Smooth muscle cell (in vitro differentiated cells): ENCODE measurements at regions not wholly inside any gene's neighbourhood (a gene's known extent, or its start where the extent isn't known, plus 50 kb on each side); places are given as distances from the start of the nearest gene placed in this dataset.
"Not testable (repeated sequence)": the region's sequence is repeated elsewhere in the genome, so short reads cannot be mapped to it uniquely, and the experiment has no call there.

ENCODE experiments used
- DNase-seq: peaks from one replicate; lab custom pipeline; 2025; ENCODE audit not compliant: unreplicated experiment; lab: John Stamatoyannopoulos, UW
- H2AFZ ChIP-seq: fragments of 200-600 bp; sonication (generic); 2 replicates; pipeline ENCODE4 v1.6.0; 2016; ENCODE audit warnings: antibody characterized with exemption, low read depth, mild to moderate bottlenecking
- H3F3A ChIP-seq: fragments of 200-600 bp; sonication (generic); 2 replicates; pipeline ENCODE4 v1.6.0; 2017; ENCODE audit warnings: antibody characterized with exemption, low read depth
- H3K27ac ChIP-seq: fragments of 200-600 bp; sonication (generic); 2 replicates; pipeline ENCODE4 v1.5.1; 2016; ENCODE audit warnings: low read depth, mild to moderate bottlenecking
- H3K27me3 ChIP-seq: fragments of 200-600 bp; sonication (generic); 2 replicates; pipeline ENCODE4 v1.6.1; 2016; ENCODE audit warnings: low read depth, mild to moderate bottlenecking
- H3K36me3 ChIP-seq: fragments of 200-600 bp; sonication (generic); 2 replicates; pipeline ENCODE4 v1.5.1; 2016; ENCODE audit warnings: low read depth
- H3K4me1 ChIP-seq: fragments of 200-600 bp; sonication (generic); 2 replicates; pipeline ENCODE4 v1.5.1; 2016; ENCODE audit warnings: low read depth
- H3K4me2 ChIP-seq: fragments of 200-600 bp; sonication (generic); 2 replicates; pipeline ENCODE4 v1.6.0; 2016; ENCODE audit warnings: mild to moderate bottlenecking
- H3K4me3 ChIP-seq: fragments of 200-600 bp; sonication (generic); 2 replicates; pipeline ENCODE4 v1.5.1; 2016; ENCODE audit warnings: mild to moderate bottlenecking
- H3K79me2 ChIP-seq: fragments of 200-600 bp; sonication (generic); 2 replicates; pipeline ENCODE4 v1.6.0; 2016; ENCODE audit warnings: low read depth, mild to moderate bottlenecking
- H3K9ac ChIP-seq: fragments of 200-600 bp; sonication (generic); 2 replicates; pipeline ENCODE4 v1.6.0; 2016; ENCODE audit warnings: low read depth
- H3K9me3 ChIP-seq: fragments of 200-600 bp; sonication (generic); replicated peaks from 2 replicates; pipeline ENCODE4 v1.5.1; 2016; ENCODE audit warnings: low read depth
- H4K20me1 ChIP-seq: fragments of 200-600 bp; sonication (generic); 2 replicates; pipeline ENCODE4 v1.6.0; 2016; ENCODE audit warnings: low read depth
- CTCF ChIP-seq: fragments of 200-600 bp; sonication (generic); IDR thresholded peaks from 2 replicates; pipeline ENCODE4 v1.5.1; 2017; ENCODE audit warnings: borderline replicate concordance, mild to moderate bottlenecking, antibody characterized with exemption; ENCODE audit not compliant: insufficient read depth, poor library complexity, severe bottlenecking
- WGBS: methylation state at CpG from one replicate; pipeline ENCODE4 v1.1.7; 2016; ENCODE audit warnings: low lambda C conversion rate; 5-methylcytosine and 5-hydroxymethylcytosine counted together

- H3K27ac ChIP-seq, result no peak overlapping the region
- WGBS, result 96% methylated on average over 12 of the region's 13 CpGs
- H3K27me3 ChIP-seq, result no peaks in the 10 kb centered on the region
- H3K79me2 ChIP-seq, result no peaks in the 10 kb centered on the region
- no peak for DNase-seq
- no peaks in the 10 kb centered on the region for H3K36me3 ChIP-seq
- peaks cover 11% of the 10 kb centered on the region for H3F3A ChIP-seq
- no peaks in the 10 kb centered on the region for H3K9me3 ChIP-seq
- TF ChIP-seq CTCF, result no peak
- no peak overlapping the region for H3K4me2 ChIP-seq
- H2AFZ ChIP-seq, result no peak overlapping the region
- peaks cover 25% of the 10 kb centered on the region for H3K4me1 ChIP-seq
- H4K20me1 ChIP-seq, result no peaks in the 10 kb centered on the region
- H3K9ac ChIP-seq, result no peak overlapping the region
- H3K4me3 ChIP-seq, result no peak overlapping the region
Measured at GRCh38 chr6:44037847-44038542, 89.3 kb downstream of the MRPL14 start.

GRCh38 chr6:44037276-44037675 is 90.0 kb downstream of the MRPL14 start:
- not testable (repeated sequence) for H3F3A ChIP-seq, DNase-seq, H4K20me1 ChIP-seq, H3K27ac ChIP-seq, H2AFZ ChIP-seq, H3K9me3 ChIP-seq, H3K4me3 ChIP-seq, H3K9ac ChIP-seq, H3K36me3 ChIP-seq, H3K27me3 ChIP-seq, H3K79me2 ChIP-seq, H3K4me2 ChIP-seq
- WGBS, result 95% methylated on average over 9 of the region's 9 CpGs
- H3K4me1 ChIP-seq, result peaks cover 18% of the 10 kb centered on the region

- WGBS, result 98% methylated on average over 9 of the region's 9 CpGs
- H3K36me3 ChIP-seq, result no peaks in the 10 kb centered on the region
- no peak overlapping the region for H3K9ac ChIP-seq
- DNase-seq, result no peak
- H3K9me3 ChIP-seq, result no peaks in the 10 kb centered on the region
- H3K4me2 ChIP-seq, result no peak overlapping the region
- H2AFZ ChIP-seq, result no peak overlapping the region
- H3K79me2 ChIP-seq, result no peaks in the 10 kb centered on the region
- TF ChIP-seq CTCF, result no peak
- no peak overlapping the region for H3K4me3 ChIP-seq
- no peaks in the 10 kb centered on the region for H4K20me1 ChIP-seq
- peaks cover 14% of the 10 kb centered on the region for H3K4me1 ChIP-seq
- H3K27me3 ChIP-seq, result no peaks in the 10 kb centered on the region
- H3F3A ChIP-seq, result no peaks in the 10 kb centered on the region
- no peak overlapping the region for H3K27ac ChIP-seq
Measured at GRCh38 chr6:44036699-44037101, 90.6 kb downstream of the MRPL14 start.

- no peak overlapping the region for H3K9ac ChIP-seq
- H3K27me3 ChIP-seq, result no peaks in the 10 kb centered on the region
- no peaks in the 10 kb centered on the region for H3K36me3 ChIP-seq
- no peak overlapping the region for H3K27ac ChIP-seq
- TF ChIP-seq CTCF, result no peak
- no peaks in the 10 kb centered on the region for H3F3A ChIP-seq
- no peak overlapping the region for H2AFZ ChIP-seq
- H3K4me3 ChIP-seq, result no peak overlapping the region
- no peaks in the 10 kb centered on the region for H4K20me1 ChIP-seq
- no peak overlapping the region for H3K4me2 ChIP-seq
- peaks cover 11% of the 10 kb centered on the region for H3K4me1 ChIP-seq
- WGBS, result 100% methylated on average over 2 of the region's 2 CpGs
- H3K9me3 ChIP-seq, result no peaks in the 10 kb centered on the region
- no peaks in the 10 kb centered on the region for H3K79me2 ChIP-seq
- no peak for DNase-seq
Measured at GRCh38 chr6:44036196-44036595, 91.1 kb downstream of the MRPL14 start.
